Smooth muscle cell (in vitro differentiated cells): ENCODE measurements at regions not wholly inside any gene's neighbourhood (a gene's known extent, or its start where the extent isn't known, plus 50 kb on each side); places are given as distances from the start of the nearest gene placed in this dataset.

ENCODE experiments used
- DNase-seq: peaks from one replicate; lab custom pipeline; 2025; ENCODE audit not compliant: unreplicated experiment; lab: John Stamatoyannopoulos, UW
- H2AFZ ChIP-seq: fragments of 200-600 bp; sonication (generic); 2 replicates; pipeline ENCODE4 v1.6.0; 2016; ENCODE audit warnings: antibody characterized with exemption, low read depth, mild to moderate bottlenecking
- H3F3A ChIP-seq: fragments of 200-600 bp; sonication (generic); 2 replicates; pipeline ENCODE4 v1.6.0; 2017; ENCODE audit warnings: antibody characterized with exemption, low read depth
- H3K27ac ChIP-seq: fragments of 200-600 bp; sonication (generic); 2 replicates; pipeline ENCODE4 v1.5.1; 2016; ENCODE audit warnings: low read depth, mild to moderate bottlenecking
- H3K27me3 ChIP-seq: fragments of 200-600 bp; sonication (generic); 2 replicates; pipeline ENCODE4 v1.6.1; 2016; ENCODE audit warnings: low read depth, mild to moderate bottlenecking
- H3K36me3 ChIP-seq: fragments of 200-600 bp; sonication (generic); 2 replicates; pipeline ENCODE4 v1.5.1; 2016; ENCODE audit warnings: low read depth
- H3K4me1 ChIP-seq: fragments of 200-600 bp; sonication (generic); 2 replicates; pipeline ENCODE4 v1.5.1; 2016; ENCODE audit warnings: low read depth
- H3K4me2 ChIP-seq: fragments of 200-600 bp; sonication (generic); 2 replicates; pipeline ENCODE4 v1.6.0; 2016; ENCODE audit warnings: mild to moderate bottlenecking
- H3K4me3 ChIP-seq: fragments of 200-600 bp; sonication (generic); 2 replicates; pipeline ENCODE4 v1.5.1; 2016; ENCODE audit warnings: mild to moderate bottlenecking
- H3K79me2 ChIP-seq: fragments of 200-600 bp; sonication (generic); 2 replicates; pipeline ENCODE4 v1.6.0; 2016; ENCODE audit warnings: low read depth, mild to moderate bottlenecking
- H3K9ac ChIP-seq: fragments of 200-600 bp; sonication (generic); 2 replicates; pipeline ENCODE4 v1.6.0; 2016; ENCODE audit warnings: low read depth
- H3K9me3 ChIP-seq: fragments of 200-600 bp; sonication (generic); replicated peaks from 2 replicates; pipeline ENCODE4 v1.5.1; 2016; ENCODE audit warnings: low read depth
- H4K20me1 ChIP-seq: fragments of 200-600 bp; sonication (generic); 2 replicates; pipeline ENCODE4 v1.6.0; 2016; ENCODE audit warnings: low read depth
- CTCF ChIP-seq: fragments of 200-600 bp; sonication (generic); IDR thresholded peaks from 2 replicates; pipeline ENCODE4 v1.5.1; 2017; ENCODE audit warnings: borderline replicate concordance, mild to moderate bottlenecking, antibody characterized with exemption; ENCODE audit not compliant: insufficient read depth, poor library complexity, severe bottlenecking
- WGBS: methylation state at CpG from one replicate; pipeline ENCODE4 v1.1.7; 2016; ENCODE audit warnings: low lambda C conversion rate; 5-methylcytosine and 5-hydroxymethylcytosine counted together

GRCh38 chr18:54080858-54081257, 143.6 kb downstream of the MBD2 start:
- Histone ChIP-seq H3K27me3 (no peaks in the 10 kb centered on the region), H3K4me3 (no peak overlapping the region), H3K4me2 (no peak overlapping the region), H3K9ac (no peak overlapping the region), H2AFZ (no peak overlapping the region), H4K20me1 (no peaks in the 10 kb centered on the region), H3K79me2 (no peaks in the 10 kb centered on the region), H3K27ac (no peak overlapping the region), H3F3A (no peaks in the 10 kb centered on the region), H3K9me3 (no peaks in the 10 kb centered on the region), H3K36me3 (no peaks in the 10 kb centered on the region), H3K4me1 (no peaks in the 10 kb centered on the region)
- no peak for DNase-seq
- WGBS: 45% methylated on average over 2 of the region's 2 CpGs
- no peak for TF ChIP-seq CTCF

GRCh38 chr18:54076166-54076565, 148.3 kb downstream of the MBD2 start:
- H3K9ac ChIP-seq: no peak overlapping the region
- H3K79me2 ChIP-seq: no peaks in the 10 kb centered on the region
- H3K4me2 ChIP-seq: no peak overlapping the region
- H2AFZ ChIP-seq: no peak overlapping the region
- H3K9me3 ChIP-seq: no peaks in the 10 kb centered on the region
- H4K20me1 ChIP-seq: no peaks in the 10 kb centered on the region
- H3F3A ChIP-seq: no peaks in the 10 kb centered on the region
- TF ChIP-seq CTCF: no peak
- WGBS: 88% methylated on average over 1 of the region's 1 CpG
- no peak overlapping the region for H3K4me3 ChIP-seq
- H3K36me3 ChIP-seq: no peaks in the 10 kb centered on the region
- H3K4me1 ChIP-seq: no peaks in the 10 kb centered on the region
- DNase-seq: no peak
- H3K27me3 ChIP-seq: no peaks in the 10 kb centered on the region
- no peak overlapping the region for H3K27ac ChIP-seq

GRCh38 chr18:54075689-54076088, 148.8 kb downstream of the MBD2 start:
- Histone ChIP-seq H3K9ac (no peak overlapping the region), H3K9me3 (no peaks in the 10 kb centered on the region), H3K4me3 (no peak overlapping the region), H3K79me2 (no peaks in the 10 kb centered on the region), H3K4me2 (no peak overlapping the region), H3K27me3 (no peaks in the 10 kb centered on the region), H3K4me1 (no peaks in the 10 kb centered on the region), H3K27ac (no peak overlapping the region), H3F3A (no peaks in the 10 kb centered on the region), H2AFZ (no peak overlapping the region), H3K36me3 (no peaks in the 10 kb centered on the region), H4K20me1 (no peaks in the 10 kb centered on the region)
- TF ChIP-seq CTCF: no peak
- DNase-seq: no peak
- WGBS: 89% methylated on average over 3 of the region's 3 CpGs

GRCh38 chr18:54069729-54070128, 154.7 kb downstream of the MBD2 start:
- no peak overlapping the region for H3K9ac ChIP-seq
- no peaks in the 10 kb centered on the region for H3K4me1 ChIP-seq
- H3K4me2 ChIP-seq: no peak overlapping the region
- H3K79me2 ChIP-seq: no peaks in the 10 kb centered on the region
- H3K27ac ChIP-seq: no peak overlapping the region
- H3K27me3 ChIP-seq: no peaks in the 10 kb centered on the region
- WGBS: 73% methylated on average over 1 of the region's 1 CpG
- no peaks in the 10 kb centered on the region for H3K9me3 ChIP-seq
- H3K4me3 ChIP-seq: no peak overlapping the region
- H3K36me3 ChIP-seq: no peaks in the 10 kb centered on the region
- no peak for TF ChIP-seq CTCF
- no peak overlapping the region for H2AFZ ChIP-seq
- DNase-seq: no peak
- no peaks in the 10 kb centered on the region for H3F3A ChIP-seq
- H4K20me1 ChIP-seq: no peaks in the 10 kb centered on the region
